HG03469 (cell line): ENCODE measurements at regions not wholly inside any gene's neighbourhood (a gene's known extent, or its start where the extent isn't known, plus 50 kb on each side); places are given as distances from the start of the nearest gene placed in this dataset.
"Not testable (repeated sequence)": the region's sequence is repeated elsewhere in the genome, so short reads cannot be mapped to it uniquely, and the experiment has no call there.

Experiments used
- ATAC-seq: cut with Tn5 transposase; IDR thresholded peaks from one replicate; pipeline ENCODE4 v1.9.1; 2021; ENCODE audit warnings: mild to moderate bottlenecking, moderate library complexity, moderate number of reproducible peaks; ENCODE audit not compliant: unreplicated experiment

DNA sequence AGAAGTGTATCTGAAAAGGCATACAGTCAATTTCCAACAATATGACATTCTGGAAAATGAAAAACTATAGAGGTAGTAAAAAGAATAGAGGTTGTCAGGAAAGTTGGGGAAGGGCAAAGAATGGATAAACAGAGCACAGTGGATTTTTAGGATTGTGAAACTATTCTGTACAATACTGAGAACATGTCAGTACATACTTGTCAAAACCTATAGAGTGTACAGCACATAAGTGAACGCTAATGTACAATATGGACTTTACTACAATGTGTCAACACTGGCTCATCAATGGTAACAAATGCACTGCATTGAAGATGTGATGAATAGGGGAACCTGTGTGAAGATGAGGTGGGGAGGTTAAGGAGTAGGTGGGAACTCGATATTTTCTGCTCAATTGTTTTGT lies 483.0 kb upstream of the PFKP start:
- ATAC-seq: no peak

GRCh38 chr10:2576892-2577291 lies 490.5 kb upstream of the PFKP start:
- no peak for ATAC-seq

DNA sequence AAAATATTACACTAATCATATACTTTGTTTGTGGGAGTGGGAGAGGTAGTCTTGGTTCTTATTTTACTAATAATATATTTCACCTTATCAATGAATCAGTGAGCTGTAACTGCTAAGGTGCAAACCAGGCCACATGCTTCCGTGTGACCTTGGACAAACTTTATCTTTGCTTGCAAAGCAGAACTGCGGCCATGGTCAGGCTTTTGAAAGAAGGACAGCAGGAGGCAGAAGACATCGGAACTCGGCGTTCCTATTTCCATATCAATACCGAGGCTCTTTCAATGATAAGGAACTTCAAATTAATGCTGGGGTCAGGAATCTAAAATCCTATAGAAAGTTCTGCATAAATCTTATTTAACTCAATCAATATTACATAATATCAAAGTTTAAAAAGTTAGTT lies 491.9 kb upstream of the PFKP start:
- no peak for ATAC-seq

DNA sequence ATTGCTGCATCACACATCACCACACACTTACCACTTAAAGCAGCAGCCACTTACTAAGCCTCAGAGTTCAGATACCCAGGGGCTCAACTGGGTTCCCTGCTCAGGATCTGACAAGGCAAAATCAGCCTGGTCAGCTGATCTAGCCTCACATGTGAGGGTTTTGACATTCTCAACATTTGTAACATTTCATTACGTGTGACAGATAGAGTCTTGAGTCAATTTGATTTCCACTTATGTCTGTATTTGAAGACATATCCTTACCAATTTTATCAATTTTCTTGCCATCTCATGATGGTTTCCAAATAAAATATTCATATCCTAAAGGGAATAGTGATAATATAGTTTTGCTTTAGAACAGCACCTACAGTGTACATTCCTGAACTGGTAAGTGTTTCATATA lies 494.7 kb upstream of the PFKP start:
- no peak for ATAC-seq

DNA sequence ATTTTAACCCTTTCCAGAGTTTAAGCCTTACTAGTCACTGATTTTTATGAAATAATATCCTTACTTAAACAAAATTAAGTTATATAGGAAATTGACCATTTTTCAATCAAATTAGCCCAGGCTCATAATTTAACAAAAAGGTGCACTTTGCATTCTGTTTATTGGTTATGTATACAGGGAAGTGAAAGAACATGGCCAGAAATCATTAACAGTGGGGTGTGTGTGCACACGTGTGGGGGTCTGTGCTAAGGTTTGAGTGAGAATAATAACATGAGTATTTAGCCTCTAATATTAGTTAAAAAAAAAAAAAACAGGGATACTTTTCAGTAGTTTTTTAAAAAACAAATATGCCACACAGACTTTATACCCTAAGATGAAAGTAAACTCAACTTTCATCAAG lies 510.5 kb upstream of the PFKP start:
- ATAC-seq: no peak

DNA sequence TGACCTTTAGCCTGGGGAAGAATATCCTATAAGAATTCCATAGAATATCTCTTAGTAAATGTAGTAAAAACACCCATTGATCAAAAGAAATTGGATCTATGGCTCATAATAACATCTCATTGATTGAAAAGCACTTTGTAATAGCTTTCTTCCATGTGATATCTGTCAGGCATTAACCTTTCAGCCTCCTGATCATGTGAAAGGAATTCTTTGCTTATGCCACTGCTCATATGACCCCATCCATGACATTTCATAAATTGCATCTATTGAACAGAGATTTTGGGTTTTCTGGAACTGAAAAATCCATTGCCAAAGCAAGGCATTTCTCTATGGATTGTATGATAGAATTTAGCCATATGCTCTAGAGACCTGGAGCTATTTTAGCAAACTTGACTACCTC lies 519.3 kb upstream of the PFKP start:
- no peak for ATAC-seq

DNA sequence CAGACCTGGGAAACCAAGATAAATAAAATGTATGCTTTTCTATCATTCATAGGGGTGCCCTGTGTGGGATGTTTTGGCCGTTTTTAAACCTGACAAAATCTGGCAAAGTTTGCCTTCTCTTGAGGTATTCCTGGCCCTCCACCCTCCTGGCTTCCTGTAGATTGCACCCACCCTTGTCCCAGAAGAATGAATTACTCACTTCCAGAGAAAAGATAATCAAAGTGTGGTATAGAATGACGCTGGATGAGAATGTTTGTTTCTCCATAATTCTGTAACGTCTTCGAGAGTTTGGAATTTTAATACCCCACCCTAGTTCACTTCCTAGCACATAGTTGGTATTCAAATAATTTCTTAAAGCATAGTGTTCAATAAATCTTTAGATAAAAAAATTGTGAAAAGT lies 519.7 kb upstream of the PFKP start:
- ATAC-seq: no peak

- not testable (repeated sequence) for ATAC-seq
These were observed 520.5 kb upstream of the PFKP start for GRCh38 chr10:2546894-2547293.

DNA sequence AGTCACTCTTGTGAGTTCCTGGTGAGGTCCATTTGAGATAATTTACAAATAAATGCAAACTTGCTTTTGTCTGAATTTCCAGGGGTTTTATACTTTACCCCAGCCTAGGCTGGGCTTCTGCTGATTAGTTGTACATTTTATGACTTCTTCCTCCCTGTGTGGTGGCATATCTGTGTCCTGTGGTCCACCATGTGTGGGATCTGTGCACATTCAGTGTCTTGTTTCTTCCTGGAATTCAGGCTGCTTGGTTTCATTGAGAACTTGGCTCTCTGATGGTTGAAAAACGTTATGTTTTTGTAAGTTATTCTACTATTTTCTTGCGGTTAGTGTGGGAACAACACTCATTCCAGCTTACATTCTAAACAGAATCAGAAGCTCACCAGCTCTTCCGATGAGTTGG lies 523.4 kb upstream of the PFKP start:
- no peak for ATAC-seq

DNA sequence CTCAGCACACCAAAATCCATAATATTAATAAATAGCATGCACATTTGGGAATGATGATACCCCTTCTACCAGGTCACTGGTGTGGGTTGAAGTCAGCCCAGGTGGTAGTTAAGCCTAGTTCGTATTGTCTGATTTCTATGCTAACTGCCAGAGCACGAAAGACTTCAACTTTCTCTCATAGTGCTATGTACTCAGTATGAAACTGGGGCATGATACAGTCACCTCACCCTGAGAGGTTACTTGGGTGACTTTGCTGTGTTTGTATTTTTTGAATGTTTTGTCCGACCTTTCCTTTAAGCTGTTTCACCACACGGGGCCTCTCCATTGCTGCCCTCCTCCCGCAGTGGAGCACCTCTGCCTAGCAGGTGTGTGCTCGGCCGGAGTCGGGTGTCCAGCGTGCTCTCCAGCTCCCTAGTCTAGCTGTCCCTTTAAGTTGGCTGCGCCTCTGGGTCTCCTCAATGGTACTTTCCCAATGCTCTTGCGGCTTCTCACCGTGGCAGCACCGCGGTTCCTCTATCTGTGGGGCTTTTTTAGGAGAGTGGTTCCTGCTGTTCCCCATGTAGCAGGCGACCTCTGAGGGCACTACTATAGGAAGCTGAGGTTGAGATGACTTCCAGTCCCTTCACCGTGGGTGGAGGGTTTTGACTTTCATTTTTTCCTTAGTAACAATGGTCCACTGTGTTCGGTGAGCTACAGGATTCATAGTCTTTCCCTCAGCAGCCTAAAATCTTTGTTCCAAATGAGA lies 524.0 kb upstream of the PFKP start:
- ATAC-seq: no peak

- no peak for ATAC-seq
These were observed 526.2 kb upstream of the PFKP start for GRCh38 chr10:2541176-2541575.

- no peak for ATAC-seq
These were observed 537.4 kb upstream of the PFKP start for GRCh38 chr10:2529945-2530344.

- no peak for ATAC-seq
These were observed 541.6 kb upstream of the PFKP start for GRCh38 chr10:2525781-2526180.

DNA sequence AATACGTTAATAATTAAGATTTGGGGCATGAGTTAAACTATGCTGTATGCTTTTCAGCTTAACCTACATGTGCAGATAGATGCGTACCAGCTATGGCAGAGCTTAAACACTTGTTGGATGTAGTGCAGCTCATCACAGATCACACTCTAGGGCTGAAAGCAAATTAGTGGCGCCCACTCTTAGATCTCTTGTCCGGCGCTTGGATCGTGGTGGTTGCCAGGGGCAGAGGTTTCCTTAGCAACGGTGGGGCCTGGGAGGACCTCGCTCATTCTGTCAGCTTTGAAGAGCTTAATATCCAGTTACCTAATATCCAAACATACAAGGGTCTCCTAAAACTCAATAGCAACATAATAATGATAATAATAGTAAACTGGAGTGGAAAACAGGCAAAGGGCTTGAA lies 548.2 kb upstream of the PFKP start:
- no peak for ATAC-seq

- no peak for ATAC-seq
These were observed 558.2 kb upstream of the PFKP start for GRCh38 chr10:2509081-2509531.

- not testable (repeated sequence) for ATAC-seq
These were observed 565.9 kb upstream of the PFKP start for GRCh38 chr10:2501366-2501940.

DNA sequence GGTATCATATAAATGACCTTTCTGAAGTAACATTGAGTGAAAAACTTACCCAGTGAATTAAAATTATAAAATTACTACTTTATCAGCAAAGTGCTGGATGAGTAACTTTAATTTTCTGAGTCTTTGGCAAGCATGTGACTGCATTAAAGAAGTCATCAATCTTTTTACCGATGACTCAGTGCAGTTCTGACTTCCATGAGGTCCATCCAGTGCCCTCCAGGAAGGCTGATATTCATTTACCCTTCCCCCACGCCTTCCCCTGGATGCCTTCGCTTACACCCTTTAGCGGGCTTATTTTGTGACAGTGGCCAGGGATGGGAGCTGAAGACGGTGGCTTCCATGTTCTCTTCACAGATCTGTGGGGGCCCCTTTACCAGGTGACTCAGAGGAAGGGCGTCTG lies 572.9 kb upstream of the PFKP start:
- no peak for ATAC-seq

DNA sequence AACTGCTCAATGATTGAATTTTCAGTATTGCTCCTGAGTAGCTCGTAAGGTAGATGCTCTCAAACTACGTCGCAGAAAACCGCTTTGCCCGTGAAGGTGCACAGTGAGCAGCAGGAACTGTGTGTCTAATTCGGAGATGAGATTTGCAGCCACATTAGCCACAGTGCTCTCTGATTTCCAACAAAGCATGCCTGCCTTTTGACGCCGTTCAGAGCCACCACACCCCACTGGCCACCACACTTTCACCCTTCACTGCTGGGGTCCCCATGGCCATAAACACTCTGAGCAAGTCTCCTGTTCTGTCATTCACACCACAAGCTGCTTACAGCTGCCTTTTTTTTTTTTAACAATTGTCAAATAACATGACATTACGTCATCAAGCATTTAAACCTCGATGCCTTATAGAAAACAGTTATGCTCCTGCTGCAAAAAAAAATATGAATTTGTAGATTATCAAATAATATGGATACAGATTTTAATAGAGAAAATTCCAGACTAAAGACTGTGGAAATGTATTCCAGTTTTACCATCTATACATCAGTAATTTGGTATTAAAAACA lies 578.8 kb upstream of the PFKP start:
- ATAC-seq: no peak

GRCh38 chr10:2487921-2488320 lies 579.4 kb upstream of the PFKP start:
- ATAC-seq: no peak

GRCh38 chr10:2478656-2479055 lies 588.7 kb upstream of the PFKP start:
- no peak for ATAC-seq

- no peak for ATAC-seq
These were observed 590.4 kb upstream of the PFKP start for GRCh38 chr10:2476812-2477553.
